ENCODE measurements at regions not wholly inside any gene's neighbourhood (a gene's known extent, or its start where the extent isn't known, plus 50 kb on each side); places are given as distances from the start of the nearest gene placed in this dataset.
"Not testable (repeated sequence)": the region's sequence is repeated elsewhere in the genome, so short reads cannot be mapped to it uniquely, and the experiment has no call there.

- Histone ChIP-seq H3K36me3 (ENCODE audit: control insufficient read depth, insufficient read depth, low read length) (no peaks in the 10 kb centered on the region), H3K27me3 (ENCODE audit: control insufficient read depth, insufficient read depth, low read length, poor library complexity, severe bottlenecking) (no peaks in the 10 kb centered on the region), H3K4me1 (ENCODE audit: control insufficient read depth, insufficient read depth, low read length) (no peaks in the 10 kb centered on the region), H3K27ac (ENCODE audit: insufficient read depth, low read depth, low read length, poor library complexity, severe bottlenecking) (no peak overlapping the region), H3K9me3 (ENCODE audit: control insufficient read depth, low read length) (no peaks in the 10 kb centered on the region), H3K4me3 (ENCODE audit: insufficient read depth, low read depth, low read length) (no peak overlapping the region)
- WGBS, 2 experiments: 0% methylated on average over 1 of the region's 1 CpG
These were observed 284.4 kb upstream of the RASGRP1 start for GRCh38 chr15:38849046-38849445.

- WGBS, 2 experiments: 57% methylated on average over 1 of the region's 1 CpG; no CpG with 5 or more reads in 1 of the 2 experiments
- H3K4me1 ChIP-seq (ENCODE audit: control insufficient read depth, insufficient read depth, low read length); H3K27me3 ChIP-seq (ENCODE audit: control insufficient read depth, insufficient read depth, low read length, poor library complexity, severe bottlenecking); H3K4me3 ChIP-seq (ENCODE audit: insufficient read depth, low read depth, low read length); H3K27ac ChIP-seq (ENCODE audit: insufficient read depth, low read depth, low read length, poor library complexity, severe bottlenecking); H3K9me3 ChIP-seq (ENCODE audit: control insufficient read depth, low read length); H3K36me3 ChIP-seq (ENCODE audit: control insufficient read depth, insufficient read depth, low read length): not testable (repeated sequence)
These were observed 287.6 kb upstream of the RASGRP1 start for GRCh38 chr15:38852188-38852587.

DNA sequence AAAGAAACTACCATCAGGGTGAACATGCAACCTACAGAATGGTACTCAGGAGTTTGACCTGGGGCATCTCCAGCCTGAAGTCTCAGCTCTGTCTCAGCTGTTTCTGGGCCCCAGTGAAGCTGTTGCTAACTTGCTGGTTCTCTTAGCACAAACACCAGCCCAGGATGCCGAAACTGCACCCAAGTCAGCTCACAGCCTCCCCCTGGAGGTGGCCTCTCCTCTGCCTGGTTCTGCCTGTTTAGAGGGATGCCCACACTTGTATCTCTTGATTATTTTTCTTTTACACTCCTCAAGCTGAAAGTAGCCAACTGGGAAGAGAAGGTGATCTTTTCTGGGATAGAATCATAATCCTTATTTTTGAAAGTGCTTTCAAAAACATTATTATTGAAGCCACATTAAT is 289.0 kb upstream of the RASGRP1 start:
- no peaks in the 10 kb centered on the region for H3K9me3 ChIP-seq (ENCODE audit: control insufficient read depth, low read length)
- WGBS, 2 experiments: 33 to 48% methylated on average over 1 of the region's 1 CpG
- no peak overlapping the region for H3K27ac ChIP-seq (ENCODE audit: insufficient read depth, low read depth, low read length, poor library complexity, severe bottlenecking)
- no peaks in the 10 kb centered on the region for H3K36me3 ChIP-seq (ENCODE audit: control insufficient read depth, insufficient read depth, low read length)
- no peaks in the 10 kb centered on the region for H3K27me3 ChIP-seq (ENCODE audit: control insufficient read depth, insufficient read depth, low read length, poor library complexity, severe bottlenecking)
- no peaks in the 10 kb centered on the region for H3K4me1 ChIP-seq (ENCODE audit: control insufficient read depth, insufficient read depth, low read length)
- H3K4me3 ChIP-seq (ENCODE audit: insufficient read depth, low read depth, low read length): no peak overlapping the region

DNA sequence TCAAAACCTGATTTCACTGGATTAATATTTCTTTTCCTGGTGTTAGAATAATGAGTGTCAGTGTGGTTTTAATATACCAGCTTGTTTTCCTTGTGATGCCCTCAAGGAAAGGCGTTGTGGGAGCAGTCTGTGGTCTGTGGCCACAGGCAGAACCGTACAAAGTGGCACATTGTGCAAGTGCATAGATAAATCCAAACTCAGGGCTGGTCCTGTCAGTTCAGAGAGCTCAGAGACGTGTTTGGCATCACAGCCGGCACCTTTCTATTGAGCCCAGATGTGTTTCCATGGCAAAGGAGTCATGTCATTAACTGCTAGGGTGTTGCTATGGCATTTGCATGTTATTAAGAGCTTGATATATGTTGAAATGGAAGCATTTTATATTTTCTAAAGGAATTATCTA is 289.9 kb upstream of the RASGRP1 start:
- no peak overlapping the region for H3K4me3 ChIP-seq (ENCODE audit: insufficient read depth, low read depth, low read length)
- WGBS, 2 experiments: 83 to 93% methylated on average over 4 of the region's 4 CpGs
- no peaks in the 10 kb centered on the region for H3K9me3 ChIP-seq (ENCODE audit: control insufficient read depth, low read length)
- H3K27me3 ChIP-seq (ENCODE audit: control insufficient read depth, insufficient read depth, low read length, poor library complexity, severe bottlenecking): no peaks in the 10 kb centered on the region
- H3K27ac ChIP-seq (ENCODE audit: insufficient read depth, low read depth, low read length, poor library complexity, severe bottlenecking): no peak overlapping the region
- H3K4me1 ChIP-seq (ENCODE audit: control insufficient read depth, insufficient read depth, low read length): no peaks in the 10 kb centered on the region
- H3K36me3 ChIP-seq (ENCODE audit: control insufficient read depth, insufficient read depth, low read length): no peaks in the 10 kb centered on the region

DNA sequence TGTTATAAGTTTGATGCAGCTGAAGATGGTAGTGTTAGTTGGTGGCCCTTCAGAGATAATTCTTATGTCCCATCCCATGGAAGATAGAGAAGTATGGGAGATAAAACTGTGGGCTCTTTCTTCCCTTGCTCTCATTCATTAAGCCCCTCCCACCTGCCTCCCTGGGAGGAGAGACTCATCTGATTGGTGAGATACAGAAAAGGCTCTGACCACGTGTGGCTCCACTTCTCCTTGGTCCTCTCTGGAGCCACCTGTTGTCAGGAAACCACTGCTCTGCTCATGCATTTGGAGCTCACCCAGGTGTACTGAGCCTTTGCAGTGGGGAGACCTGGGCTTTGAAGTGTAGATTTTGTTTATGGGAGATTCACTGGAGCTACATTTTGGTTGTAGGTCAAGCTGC is 293.2 kb upstream of the RASGRP1 start:
- H3K4me1 ChIP-seq (ENCODE audit: control insufficient read depth, insufficient read depth, low read length): no peaks in the 10 kb centered on the region
- WGBS, 2 experiments: 75 to 86% methylated on average over 1 of the region's 1 CpG
- no peaks in the 10 kb centered on the region for H3K36me3 ChIP-seq (ENCODE audit: control insufficient read depth, insufficient read depth, low read length)
- H3K9me3 ChIP-seq (ENCODE audit: control insufficient read depth, low read length): no peaks in the 10 kb centered on the region
- no peak overlapping the region for H3K27ac ChIP-seq (ENCODE audit: insufficient read depth, low read depth, low read length, poor library complexity, severe bottlenecking)
- H3K27me3 ChIP-seq (ENCODE audit: control insufficient read depth, insufficient read depth, low read length, poor library complexity, severe bottlenecking): no peaks in the 10 kb centered on the region
- no peak overlapping the region for H3K4me3 ChIP-seq (ENCODE audit: insufficient read depth, low read depth, low read length)

DNA sequence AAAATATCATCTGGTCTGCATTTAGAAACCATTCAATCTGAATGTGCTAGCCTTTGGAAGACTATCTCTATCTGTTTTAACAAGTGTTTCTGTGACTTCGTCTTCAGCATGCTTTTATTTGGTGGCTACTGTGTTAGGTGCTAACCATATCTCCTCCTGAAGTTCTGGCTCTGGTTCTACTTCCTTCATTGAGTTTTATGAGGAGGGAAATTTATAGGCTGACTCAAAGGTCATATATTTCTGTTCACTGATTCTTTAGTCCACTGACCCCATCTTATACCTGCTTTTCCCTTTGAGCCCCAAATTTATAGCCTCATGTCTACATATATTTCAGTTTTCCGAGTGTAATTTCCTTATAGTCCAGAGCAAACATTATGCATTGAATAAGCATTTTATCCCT is 295.0 kb upstream of the RASGRP1 start:
- H3K36me3 ChIP-seq (ENCODE audit: control insufficient read depth, insufficient read depth, low read length): no peaks in the 10 kb centered on the region
- H3K4me1 ChIP-seq (ENCODE audit: control insufficient read depth, insufficient read depth, low read length): no peaks in the 10 kb centered on the region
- no peaks in the 10 kb centered on the region for H3K9me3 ChIP-seq (ENCODE audit: control insufficient read depth, low read length)
- 93 to 100% methylated on average over 2 of the region's 2 CpGs for WGBS, 2 experiments
- no peak overlapping the region for H3K4me3 ChIP-seq (ENCODE audit: insufficient read depth, low read depth, low read length)
- H3K27ac ChIP-seq (ENCODE audit: insufficient read depth, low read depth, low read length, poor library complexity, severe bottlenecking): no peak overlapping the region
- no peaks in the 10 kb centered on the region for H3K27me3 ChIP-seq (ENCODE audit: control insufficient read depth, insufficient read depth, low read length, poor library complexity, severe bottlenecking)

- no peaks in the 10 kb centered on the region for H3K4me1 ChIP-seq (ENCODE audit: control insufficient read depth, insufficient read depth, low read length)
- H3K27me3 ChIP-seq (ENCODE audit: control insufficient read depth, insufficient read depth, low read length, poor library complexity, severe bottlenecking): no peaks in the 10 kb centered on the region
- no peak overlapping the region for H3K27ac ChIP-seq (ENCODE audit: insufficient read depth, low read depth, low read length, poor library complexity, severe bottlenecking)
- no peaks in the 10 kb centered on the region for H3K36me3 ChIP-seq (ENCODE audit: control insufficient read depth, insufficient read depth, low read length)
- H3K9me3 ChIP-seq (ENCODE audit: control insufficient read depth, low read length): no peaks in the 10 kb centered on the region
- H3K4me3 ChIP-seq (ENCODE audit: insufficient read depth, low read depth, low read length): no peak overlapping the region
- 83 to 87% methylated on average over 4 of the region's 4 CpGs for WGBS, 2 experiments
These were observed 295.6 kb upstream of the RASGRP1 start for GRCh38 chr15:38860253-38860652.

GRCh38 chr15:38860674-38861073 is 296.1 kb upstream of the RASGRP1 start:
- no peaks in the 10 kb centered on the region for H3K9me3 ChIP-seq (ENCODE audit: control insufficient read depth, low read length)
- H3K4me3 ChIP-seq (ENCODE audit: insufficient read depth, low read depth, low read length): no peak overlapping the region
- no peaks in the 10 kb centered on the region for H3K36me3 ChIP-seq (ENCODE audit: control insufficient read depth, insufficient read depth, low read length)
- no peaks in the 10 kb centered on the region for H3K4me1 ChIP-seq (ENCODE audit: control insufficient read depth, insufficient read depth, low read length)
- H3K27ac ChIP-seq (ENCODE audit: insufficient read depth, low read depth, low read length, poor library complexity, severe bottlenecking): no peak overlapping the region
- H3K27me3 ChIP-seq (ENCODE audit: control insufficient read depth, insufficient read depth, low read length, poor library complexity, severe bottlenecking): no peaks in the 10 kb centered on the region

DNA sequence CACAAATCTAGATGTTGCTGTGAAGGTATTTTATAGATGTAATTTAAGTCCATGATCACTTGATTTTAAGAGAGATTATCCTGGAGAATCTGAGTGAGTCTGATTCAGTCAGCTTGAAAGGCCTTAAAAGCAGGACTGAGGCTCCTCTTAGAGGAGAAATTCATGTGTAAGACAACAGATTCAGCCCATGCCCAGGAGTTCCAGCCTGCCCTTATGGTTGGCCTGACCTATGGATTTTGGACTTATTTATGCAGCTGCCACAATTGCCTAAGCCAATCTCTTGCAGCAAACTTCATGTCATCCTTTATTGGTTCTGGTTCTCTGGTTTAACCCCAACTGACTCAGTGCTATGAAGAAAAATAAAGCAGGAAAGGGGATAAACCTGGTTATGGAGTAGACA is 296.5 kb upstream of the RASGRP1 start:
- Histone ChIP-seq H3K27me3 (ENCODE audit: control insufficient read depth, insufficient read depth, low read length, poor library complexity, severe bottlenecking) (no peaks in the 10 kb centered on the region), H3K4me1 (ENCODE audit: control insufficient read depth, insufficient read depth, low read length) (no peaks in the 10 kb centered on the region), H3K27ac (ENCODE audit: insufficient read depth, low read depth, low read length, poor library complexity, severe bottlenecking) (no peak overlapping the region), H3K36me3 (ENCODE audit: control insufficient read depth, insufficient read depth, low read length) (no peaks in the 10 kb centered on the region), H3K9me3 (ENCODE audit: control insufficient read depth, low read length) (no peaks in the 10 kb centered on the region), H3K4me3 (ENCODE audit: insufficient read depth, low read depth, low read length) (no peak overlapping the region)

- no peak overlapping the region for H3K4me3 ChIP-seq (ENCODE audit: insufficient read depth, low read depth, low read length)
- no peak overlapping the region for H3K27ac ChIP-seq (ENCODE audit: insufficient read depth, low read depth, low read length, poor library complexity, severe bottlenecking)
- H3K9me3 ChIP-seq (ENCODE audit: control insufficient read depth, low read length): no peaks in the 10 kb centered on the region
- no peaks in the 10 kb centered on the region for H3K4me1 ChIP-seq (ENCODE audit: control insufficient read depth, insufficient read depth, low read length)
- WGBS, 2 experiments: 83 to 100% methylated on average over 1 of the region's 1 CpG
- no peaks in the 10 kb centered on the region for H3K27me3 ChIP-seq (ENCODE audit: control insufficient read depth, insufficient read depth, low read length, poor library complexity, severe bottlenecking)
- H3K36me3 ChIP-seq (ENCODE audit: control insufficient read depth, insufficient read depth, low read length): no peaks in the 10 kb centered on the region
These were observed 297.5 kb upstream of the RASGRP1 start for GRCh38 chr15:38862099-38862498.

- 89 to 100% methylated on average over 1 to 4 of the region's 4 CpGs for WGBS, 2 experiments
- H3K36me3 ChIP-seq (ENCODE audit: control insufficient read depth, insufficient read depth, low read length): no peaks in the 10 kb centered on the region
- no peak overlapping the region for H3K4me3 ChIP-seq (ENCODE audit: insufficient read depth, low read depth, low read length)
- H3K9me3 ChIP-seq (ENCODE audit: control insufficient read depth, low read length): no peaks in the 10 kb centered on the region
- no peaks in the 10 kb centered on the region for H3K27me3 ChIP-seq (ENCODE audit: control insufficient read depth, insufficient read depth, low read length, poor library complexity, severe bottlenecking)
- H3K4me1 ChIP-seq (ENCODE audit: control insufficient read depth, insufficient read depth, low read length): no peaks in the 10 kb centered on the region
- no peak overlapping the region for H3K27ac ChIP-seq (ENCODE audit: insufficient read depth, low read depth, low read length, poor library complexity, severe bottlenecking)
These were observed 298.8 kb upstream of the RASGRP1 start for GRCh38 chr15:38863381-38863780.
